ENCODE measurements at regions not wholly inside any gene's neighbourhood (a gene's known extent, or its start where the extent isn't known, plus 50 kb on each side); places are given as distances from the start of the nearest gene placed in this dataset.

DNA sequence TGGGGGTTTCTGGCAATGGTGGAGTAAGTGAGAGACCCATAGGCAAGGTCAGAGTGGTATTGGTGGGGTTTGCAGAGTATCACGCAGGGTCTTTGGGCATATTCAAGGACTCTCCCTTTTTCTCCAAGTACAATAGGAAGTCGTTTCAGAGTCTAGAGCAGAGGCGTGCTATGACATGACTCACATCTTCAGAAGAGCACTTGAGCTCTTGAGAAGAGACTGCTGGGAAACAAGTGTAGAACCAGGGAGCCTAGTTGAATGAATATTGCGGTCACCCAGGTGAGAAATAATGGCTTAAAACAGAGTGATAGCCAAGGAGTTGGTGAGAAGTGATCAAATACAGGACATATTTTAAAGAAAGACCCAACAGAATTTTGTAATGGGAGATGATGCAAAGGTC, 813.4 kb downstream of the TLE1 start:
- TF ChIP-seq CTCF (conservative IDR thresholded peaks at IDR 0.05): no peak
- no peak for TF ChIP-seq EZH2 (IDR thresholded peaks at IDR 0.05; ENCODE audit: low read depth)
